ENCODE measurements at regions not wholly inside any gene's neighbourhood (a gene's known extent, or its start where the extent isn't known, plus 50 kb on each side); places are given as distances from the start of the nearest gene placed in this dataset.

- H3K4me3 ChIP-seq (ENCODE audit: low read depth, low read length): no peak overlapping the region
- no peak for DNase-seq (ENCODE audit: low read depth)
- TF ChIP-seq CTCF (IDR thresholded peaks at IDR 0.05; ENCODE audit: low read depth, low read length, missing control alignments): no peak
These were observed 424.0 kb downstream of the ADAMTS20 start for GRCh38 chr12:43127886-43128549.

- no peak overlapping the region for H3K4me3 ChIP-seq (ENCODE audit: low read depth, low read length)
- no peak for DNase-seq (ENCODE audit: low read depth)
- no peak for TF ChIP-seq CTCF (IDR thresholded peaks at IDR 0.05; ENCODE audit: low read depth, low read length, missing control alignments)
These were observed 425.2 kb downstream of the ADAMTS20 start for GRCh38 chr12:43126652-43127375.

GRCh38 chr12:43123461-43123860, 428.5 kb downstream of the ADAMTS20 start:
- no peak overlapping the region for H3K4me3 ChIP-seq (ENCODE audit: low read depth, low read length)
- DNase-seq (ENCODE audit: low read depth): no peak
- TF ChIP-seq CTCF (IDR thresholded peaks at IDR 0.05; ENCODE audit: low read depth, low read length, missing control alignments): no peak

GRCh38 chr12:43120150-43120549, 431.9 kb downstream of the ADAMTS20 start:
- TF ChIP-seq CTCF (IDR thresholded peaks at IDR 0.05; ENCODE audit: low read depth, low read length, missing control alignments): no peak
- no peak overlapping the region for H3K4me3 ChIP-seq (ENCODE audit: low read depth, low read length)

GRCh38 chr12:43118881-43119280, 433.1 kb downstream of the ADAMTS20 start:
- no peak for TF ChIP-seq CTCF (IDR thresholded peaks at IDR 0.05; ENCODE audit: low read depth, low read length, missing control alignments)
- no peak for DNase-seq (ENCODE audit: low read depth)
- no peak overlapping the region for H3K4me3 ChIP-seq (ENCODE audit: low read depth, low read length)

More at GRCh38 chr12:43120150-43120549, 431.9 kb downstream of the ADAMTS20 start:
- no peak for DNase-seq (ENCODE audit: low read depth)

- no peak for TF ChIP-seq CTCF (IDR thresholded peaks at IDR 0.05; ENCODE audit: low read depth, low read length, missing control alignments)
- DNase-seq (ENCODE audit: low read depth): no peak
- no peak overlapping the region for H3K4me3 ChIP-seq (ENCODE audit: low read depth, low read length)
These were observed 433.8 kb downstream of the ADAMTS20 start for GRCh38 chr12:43118234-43118633.
